A673 (cell line): ENCODE measurements at regions not wholly inside any gene's neighbourhood (a gene's known extent, or its start where the extent isn't known, plus 50 kb on each side); places are given as distances from the start of the nearest gene placed in this dataset.

Experiments used
- BruUV-seq: library from RNA; stranded (reverse); fragments of 400-500 nt; replicated peaks from 2 replicates; lab custom pipeline; 2021; lab: Mats Ljungman, UMichigan
- CTCF ChIA-PET: fragments of 300-600 bp; sonication (Branson Sonifier 250); formaldehyde crosslinking; loops from one replicate; lab custom pipeline; 2022; ENCODE audit warnings: antibody characterized with exemption; lab: Charles Lee
- POLR2A ChIA-PET: fragments of 300-600 bp; sonication (Branson Sonifier 250); formaldehyde crosslinking; loops from one replicate; lab custom pipeline; 2022; ENCODE audit warnings: antibody characterized with exemption; ENCODE audit not compliant: low non-redundant PET; lab: Charles Lee
- DNase-seq: peaks from one replicate; pipeline ENCODE4 v3.0.0-alpha.2; 2015; ENCODE audit warnings: low spot score
- H3K27ac ChIP-seq: fragments of 200-600 bp; sonication (generic); 2 replicates; pipeline ENCODE4 v1.5.1; 2016; ENCODE audit warnings: mixed run types, low read depth, mild to moderate bottlenecking, mixed read lengths, antibody characterized with exemption, low read length; ENCODE audit not compliant: poor library complexity, severe bottlenecking
- H3K27me3 ChIP-seq: fragments of 200-600 bp; sonication (generic); replicated peaks from 2 replicates; pipeline ENCODE4 v1.6.1; 2017; ENCODE audit warnings: mixed run types, low read depth, mild to moderate bottlenecking, mixed read lengths, antibody characterized with exemption, low read length; ENCODE audit not compliant: insufficient read depth, poor library complexity
- H3K36me3 ChIP-seq: fragments of 200-600 bp; sonication (generic); 2 replicates; pipeline ENCODE4 v1.6.1; 2016; ENCODE audit warnings: mixed run types, mild to moderate bottlenecking, mixed read lengths, antibody characterized with exemption, low read length; ENCODE audit not compliant: insufficient read depth, poor library complexity, severe bottlenecking
- H3K4me1 ChIP-seq: fragments of 200-600 bp; sonication (generic); 2 replicates; pipeline ENCODE4 v1.6.1; 2017; ENCODE audit warnings: mixed run types, mild to moderate bottlenecking, mixed read lengths, antibody characterized with exemption, low read length; ENCODE audit not compliant: insufficient read depth, poor library complexity, severe bottlenecking
- H3K4me3 ChIP-seq: fragments of 200-600 bp; sonication (generic); 2 replicates; pipeline ENCODE4 v1.5.1; 2016; ENCODE audit warnings: low read depth, mixed run types, mild to moderate bottlenecking, mixed read lengths, low read length; ENCODE audit not compliant: poor library complexity, severe bottlenecking
- H3K9me3 ChIP-seq: fragments of 200-600 bp; sonication (generic); 2 replicates; pipeline ENCODE4 v1.6.1; 2016; ENCODE audit warnings: mixed run types, low read depth, mild to moderate bottlenecking, mixed read lengths, antibody characterized with exemption, low read length; ENCODE audit not compliant: poor library complexity, severe bottlenecking
- EZH2 ChIP-seq: fragments of 200-600 bp; sonication (generic); IDR thresholded peaks from 2 replicates; pipeline ENCODE4 v1.6.1; 2017; ENCODE audit warnings: borderline replicate concordance, low read depth, mild to moderate bottlenecking, mixed read lengths, antibody characterized with exemption, low read length; ENCODE audit not compliant: poor library complexity, severe bottlenecking
- intact Hi-C: fragments of 100-400 bp; cut with micrococcal nuclease; formaldehyde crosslinking; loops from one replicate; pipeline ENCODE4 v1.10.0; 2022; ENCODE audit not compliant: unreplicated experiment
- TF ChIP-seq, protein P1 (sequence below): fragments of 300-800, 200-600 bp; sonication (generic); conservative IDR thresholded peaks from 2 replicates; pipeline ENCODE4 v1.5.1; 2017; ENCODE audit warnings: low read depth, mild to moderate bottlenecking, antibody characterized with exemption, low read length, moderate library complexity, mixed read lengths

DNA sequence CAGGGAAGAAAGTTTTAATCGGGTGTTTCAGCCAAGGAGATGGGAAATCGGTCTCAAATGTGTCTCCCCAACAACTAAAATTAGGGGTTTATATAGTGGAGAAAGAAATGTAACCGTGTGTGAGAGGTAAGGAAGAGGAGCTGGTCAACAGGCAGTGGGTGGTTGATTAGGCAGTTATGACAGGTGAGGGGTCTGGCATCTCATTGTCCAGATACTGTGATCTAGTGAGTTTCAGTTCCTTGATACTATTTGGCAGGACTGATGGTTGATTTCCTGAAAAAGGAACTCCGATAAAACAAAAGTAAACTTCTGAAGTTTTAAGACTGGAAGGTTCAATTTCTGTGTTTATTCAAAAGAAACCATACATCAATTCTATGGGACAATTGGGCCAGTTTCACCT lies 197.9 kb downstream of the LPIN1 start:
- H3K4me3 ChIP-seq = no peak overlapping the region
- no peaks in the 10 kb centered on the region for H3K27me3 ChIP-seq
- intact Hi-C loops = no loop called here
- CTCF ChIA-PET = no interaction called here
- TF ChIP-seq, protein P1, sequence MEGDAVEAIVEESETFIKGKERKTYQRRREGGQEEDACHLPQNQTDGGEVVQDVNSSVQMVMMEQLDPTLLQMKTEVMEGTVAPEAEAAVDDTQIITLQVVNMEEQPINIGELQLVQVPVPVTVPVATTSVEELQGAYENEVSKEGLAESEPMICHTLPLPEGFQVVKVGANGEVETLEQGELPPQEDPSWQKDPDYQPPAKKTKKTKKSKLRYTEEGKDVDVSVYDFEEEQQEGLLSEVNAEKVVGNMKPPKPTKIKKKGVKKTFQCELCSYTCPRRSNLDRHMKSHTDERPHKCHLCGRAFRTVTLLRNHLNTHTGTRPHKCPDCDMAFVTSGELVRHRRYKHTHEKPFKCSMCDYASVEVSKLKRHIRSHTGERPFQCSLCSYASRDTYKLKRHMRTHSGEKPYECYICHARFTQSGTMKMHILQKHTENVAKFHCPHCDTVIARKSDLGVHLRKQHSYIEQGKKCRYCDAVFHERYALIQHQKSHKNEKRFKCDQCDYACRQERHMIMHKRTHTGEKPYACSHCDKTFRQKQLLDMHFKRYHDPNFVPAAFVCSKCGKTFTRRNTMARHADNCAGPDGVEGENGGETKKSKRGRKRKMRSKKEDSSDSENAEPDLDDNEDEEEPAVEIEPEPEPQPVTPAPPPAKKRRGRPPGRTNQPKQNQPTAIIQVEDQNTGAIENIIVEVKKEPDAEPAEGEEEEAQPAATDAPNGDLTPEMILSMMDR = no peak
- no peak for TF ChIP-seq EZH2
- H3K36me3 ChIP-seq = no peaks in the 10 kb centered on the region
- no peak overlapping the region for H3K27ac ChIP-seq
- BruUV-seq = no TSS peak
- H3K4me1 ChIP-seq = no peaks in the 10 kb centered on the region
- POLR2A ChIA-PET = no interaction called here
- DNase-seq = no peak
- no peaks in the 10 kb centered on the region for H3K9me3 ChIP-seq

DNA sequence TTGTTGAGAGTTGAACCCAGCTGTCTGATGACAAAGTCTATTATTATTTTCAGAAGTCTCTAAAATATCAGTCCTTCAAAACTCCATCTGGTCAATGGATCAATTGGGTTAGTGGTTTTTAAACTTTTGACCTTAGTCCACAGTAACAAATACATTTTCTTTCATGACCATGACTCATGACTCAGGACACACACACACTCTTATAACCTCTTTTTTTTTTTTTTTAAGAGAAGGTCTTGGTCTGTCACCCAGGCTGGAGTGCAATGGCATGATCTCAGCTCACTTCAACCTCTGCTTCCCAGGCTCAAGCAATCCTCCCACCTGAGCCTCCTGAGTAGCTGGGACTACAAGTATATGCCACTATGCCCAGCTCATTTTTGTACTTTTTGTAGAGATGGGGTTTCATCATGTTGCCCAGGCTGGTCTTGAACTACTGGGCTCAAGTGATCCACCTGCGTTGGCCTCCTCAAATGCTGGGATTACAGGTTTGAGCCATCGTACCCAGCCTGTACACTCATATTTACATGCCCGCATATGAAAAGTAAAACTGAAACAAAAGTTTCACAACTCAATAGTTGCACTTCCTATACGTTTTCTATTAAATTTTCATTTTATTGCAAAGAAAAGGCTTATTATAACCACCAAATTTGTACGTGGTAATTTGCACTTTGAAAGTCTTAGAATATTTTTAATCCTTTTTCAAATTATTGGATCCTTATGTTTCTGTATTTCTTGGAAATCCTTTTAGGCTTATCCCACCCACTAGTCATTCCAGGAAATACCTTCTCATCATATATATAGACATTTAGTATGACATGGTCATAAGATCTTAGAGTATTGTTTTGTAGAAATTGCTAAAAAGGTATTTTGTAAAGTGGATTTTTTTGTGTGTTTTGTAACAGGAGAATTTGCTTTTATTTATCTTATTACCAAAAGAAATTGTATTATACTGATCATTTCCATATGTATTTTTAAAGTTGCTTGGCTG lies 199.0 kb downstream of the LPIN1 start:
- no peak for DNase-seq
- no peak overlapping the region for H3K27ac ChIP-seq
- no peaks in the 10 kb centered on the region for H3K9me3 ChIP-seq
- BruUV-seq = no TSS peak
- no peaks in the 10 kb centered on the region for H3K36me3 ChIP-seq
- no peak overlapping the region for H3K4me3 ChIP-seq
- no peaks in the 10 kb centered on the region for H3K27me3 ChIP-seq
- ChIA-PET POLR2A (no interaction called here), CTCF (no interaction called here)
- intact Hi-C loops = no loop called here
- H3K4me1 ChIP-seq = no peaks in the 10 kb centered on the region
- TF ChIP-seq, protein P1 = no peak
- TF ChIP-seq EZH2 = no peak

DNA sequence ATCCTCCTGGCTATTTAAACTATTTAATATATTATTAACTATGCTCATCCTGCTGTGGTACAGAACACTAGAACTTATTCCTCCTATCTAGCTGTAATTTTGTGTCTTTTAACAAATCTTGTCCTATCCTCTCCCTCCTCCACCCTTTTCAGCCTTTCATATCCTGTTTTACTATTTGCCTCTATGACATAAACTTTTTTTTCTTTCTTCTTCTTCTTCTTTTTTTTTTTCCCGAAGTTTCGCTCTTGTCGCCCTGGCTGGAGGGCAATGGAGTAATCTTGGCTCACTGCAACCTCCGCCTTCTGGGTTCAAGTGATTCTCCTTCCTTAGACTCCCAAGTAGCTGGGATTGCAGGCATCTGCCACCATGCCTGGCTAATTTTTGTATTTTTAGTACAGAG lies 201.5 kb downstream of the LPIN1 start:
- no peak overlapping the region for H3K27ac ChIP-seq
- H3K4me1 ChIP-seq = no peaks in the 10 kb centered on the region
- BruUV-seq = no TSS peak
- DNase-seq = no peak
- H3K4me3 ChIP-seq = no peak overlapping the region
- CTCF ChIA-PET = no interaction called here
- H3K36me3 ChIP-seq = no peaks in the 10 kb centered on the region
- no peaks in the 10 kb centered on the region for H3K9me3 ChIP-seq
- POLR2A ChIA-PET = no interaction called here
- no peaks in the 10 kb centered on the region for H3K27me3 ChIP-seq
- intact Hi-C loops = no loop called here
- no peak for TF ChIP-seq EZH2
- TF ChIP-seq, protein P1 = no peak
